Left lung (tissue), 4 donors: ENCODE measurements at regions not wholly inside any gene's neighbourhood (a gene's known extent, or its start where the extent isn't known, plus 50 kb on each side); places are given as distances from the start of the nearest gene placed in this dataset.

Source experiments
- ATAC-seq: fragments of 200-7000 bp; cut with Tn5 transposase; one replicate; pipeline ENCODE4 v1.9.1; 2020; ENCODE audit warnings: moderate library complexity
- DNase-seq, 4 donors: peaks; one replicate each; pipeline ENCODE4 v3.0.0-alpha.2; 2013 to 2020
- H3K27ac ChIP-seq, 2 donors: fragments of 200-600 bp; sonication (generic) in 1 of 2; one replicate each; pipeline versions ENCODE4 v1.5.0 to v1.8.0; 2020 to 2021
- H3K27me3 ChIP-seq, 2 donors: fragments of 200-600 bp; sonication (generic) in 1 of 2; one replicate each; pipeline versions ENCODE4 v1.5.0 to v1.8.0; 2020 to 2021
- H3K36me3 ChIP-seq, 2 donors: fragments of 200-600 bp; sonication (generic) in 1 of 2; one replicate each; pipeline versions ENCODE4 v1.5.0 to v1.8.0; 2020 to 2021
- H3K4me1 ChIP-seq, 2 donors: fragments of 200-600 bp; one replicate each; pipeline ENCODE4 v1.8.0; 2021
- H3K4me3 ChIP-seq, 2 donors: fragments of 200-600 bp; sonication (generic) in 1 of 2; one replicate each; pipeline versions ENCODE4 v1.5.0 to v1.8.0; 2020 to 2021; ENCODE audit warnings: mild to moderate bottlenecking in 1 of 2
- H3K9me3 ChIP-seq, 2 donors: fragments of 200-600 bp; sonication (generic) in 1 of 2; one replicate each; pipeline versions ENCODE4 v1.5.0 to v1.8.0; 2020 to 2021
- intact Hi-C, 2 donors: fragments of 100-400 bp; cut with DNase I; formaldehyde crosslinking; loops; one replicate each; pipeline versions ENCODE4 v1.11.2 to v1.14.2; 2022
- TF ChIP-seq, protein P1 (sequence below), 2 donors: fragments of 200-600 bp; sonication (generic) in 1 of 2; IDR thresholded peaks; one replicate each; pipeline versions ENCODE4 v1.5.0 to v1.8.0; 2021; ENCODE audit warnings: antibody characterized with exemption in 2 of 2
- donor health status: DM: no; HTN: yes; CAD: no.
- donor health status: DM: no; HTN: no; CAD: no.

DNA sequence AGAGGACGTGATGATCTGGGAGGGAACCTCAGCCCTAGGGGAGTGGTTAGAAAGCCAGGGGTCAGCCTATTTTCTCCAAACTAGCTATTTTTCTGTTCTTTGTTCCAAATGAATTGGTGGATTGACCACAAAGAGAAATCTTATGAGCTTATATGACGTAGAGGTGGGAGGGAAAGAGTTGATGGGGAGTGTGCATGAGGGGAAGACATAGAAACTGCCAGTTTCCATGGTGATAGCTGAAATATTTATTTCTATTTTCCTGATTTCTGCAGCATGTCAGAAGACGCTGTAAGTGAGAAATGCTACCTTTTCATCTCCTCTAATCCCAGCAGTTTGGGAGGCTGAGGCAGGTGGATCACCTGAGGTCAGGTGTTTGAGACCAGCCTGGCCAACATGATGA is 51.4 kb upstream of the CISTR start:
- DNase-seq (no peak), ATAC-seq (no peak)
- TF ChIP-seq, protein P1, sequence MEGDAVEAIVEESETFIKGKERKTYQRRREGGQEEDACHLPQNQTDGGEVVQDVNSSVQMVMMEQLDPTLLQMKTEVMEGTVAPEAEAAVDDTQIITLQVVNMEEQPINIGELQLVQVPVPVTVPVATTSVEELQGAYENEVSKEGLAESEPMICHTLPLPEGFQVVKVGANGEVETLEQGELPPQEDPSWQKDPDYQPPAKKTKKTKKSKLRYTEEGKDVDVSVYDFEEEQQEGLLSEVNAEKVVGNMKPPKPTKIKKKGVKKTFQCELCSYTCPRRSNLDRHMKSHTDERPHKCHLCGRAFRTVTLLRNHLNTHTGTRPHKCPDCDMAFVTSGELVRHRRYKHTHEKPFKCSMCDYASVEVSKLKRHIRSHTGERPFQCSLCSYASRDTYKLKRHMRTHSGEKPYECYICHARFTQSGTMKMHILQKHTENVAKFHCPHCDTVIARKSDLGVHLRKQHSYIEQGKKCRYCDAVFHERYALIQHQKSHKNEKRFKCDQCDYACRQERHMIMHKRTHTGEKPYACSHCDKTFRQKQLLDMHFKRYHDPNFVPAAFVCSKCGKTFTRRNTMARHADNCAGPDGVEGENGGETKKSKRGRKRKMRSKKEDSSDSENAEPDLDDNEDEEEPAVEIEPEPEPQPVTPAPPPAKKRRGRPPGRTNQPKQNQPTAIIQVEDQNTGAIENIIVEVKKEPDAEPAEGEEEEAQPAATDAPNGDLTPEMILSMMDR (IDR thresholded peaks at IDR 0.05), result no peak
- Histone ChIP-seq H3K4me3 (no peak overlapping the region), H3K36me3 (no peaks in the 10 kb centered on the region), H3K27ac (no peak overlapping the region), H3K9me3 (no peaks in the 10 kb centered on the region), H3K4me1 (no peaks in the 10 kb centered on the region), H3K27me3 (peaks cover 0 to 78% of the 10 kb centered on the region in 2 donors)
- intact Hi-C loops, result no loop called here

DNA sequence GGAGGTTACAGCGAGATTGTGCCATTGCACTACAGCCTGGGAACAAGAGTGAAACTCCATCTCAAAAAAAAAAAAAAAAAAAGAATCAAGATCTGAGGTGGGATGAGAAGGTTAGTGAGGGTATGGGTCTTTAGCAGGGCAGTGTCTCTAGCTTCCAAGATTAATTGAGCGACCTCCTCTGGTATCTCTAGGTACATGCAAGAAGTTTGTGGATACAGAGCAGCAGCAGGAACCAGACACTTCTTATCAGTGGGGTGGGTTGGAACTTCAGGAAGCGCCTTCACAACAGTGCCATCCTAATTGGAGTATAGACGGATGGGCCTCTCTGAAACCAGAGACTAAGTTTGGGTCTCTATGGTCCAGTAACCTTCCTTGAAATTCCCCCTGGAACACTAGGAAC is 51.9 kb upstream of the CISTR start:
- H3K4me1 ChIP-seq, result no peaks in the 10 kb centered on the region
- intact Hi-C loops, result no loop called here

DNA sequence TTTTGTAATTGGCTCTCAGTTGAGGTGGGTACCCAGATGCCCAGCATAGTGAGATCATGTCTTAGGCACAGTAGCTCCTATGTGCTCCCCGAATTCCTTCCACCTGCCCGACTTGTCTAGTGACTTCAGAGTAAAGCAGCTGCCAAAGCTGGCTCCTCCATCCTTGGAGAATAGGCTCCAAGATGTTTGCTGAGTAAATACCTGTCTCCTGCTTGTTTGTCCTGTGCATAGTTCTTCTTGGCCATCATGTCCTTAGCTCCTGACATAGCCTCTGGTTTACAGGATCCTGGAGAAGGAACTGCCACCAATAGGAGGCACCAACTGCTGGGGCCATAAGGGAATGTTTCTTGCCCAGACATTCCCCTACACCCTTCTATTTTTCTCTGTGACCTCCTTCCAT is 52.6 kb upstream of the CISTR start:
- intact Hi-C loops, result no loop called here
- no peaks in the 10 kb centered on the region for H3K9me3 ChIP-seq
- DNase-seq, result peak in 2 of 4 donors; percentile 9 to 42

More for the DNA sequence above, 51.9 kb upstream of the CISTR start:
- DNase-seq (no peak), ATAC-seq (no peak)
- no peak overlapping the region for H3K27ac ChIP-seq
- H3K27me3 ChIP-seq, result peaks cover 0 to 83% of the 10 kb centered on the region in 2 donors
- no peak overlapping the region for H3K4me3 ChIP-seq
- TF ChIP-seq, protein P1 (IDR thresholded peaks at IDR 0.05), result no peak
- no peaks in the 10 kb centered on the region for H3K9me3 ChIP-seq
- H3K36me3 ChIP-seq, result no peaks in the 10 kb centered on the region

DNA sequence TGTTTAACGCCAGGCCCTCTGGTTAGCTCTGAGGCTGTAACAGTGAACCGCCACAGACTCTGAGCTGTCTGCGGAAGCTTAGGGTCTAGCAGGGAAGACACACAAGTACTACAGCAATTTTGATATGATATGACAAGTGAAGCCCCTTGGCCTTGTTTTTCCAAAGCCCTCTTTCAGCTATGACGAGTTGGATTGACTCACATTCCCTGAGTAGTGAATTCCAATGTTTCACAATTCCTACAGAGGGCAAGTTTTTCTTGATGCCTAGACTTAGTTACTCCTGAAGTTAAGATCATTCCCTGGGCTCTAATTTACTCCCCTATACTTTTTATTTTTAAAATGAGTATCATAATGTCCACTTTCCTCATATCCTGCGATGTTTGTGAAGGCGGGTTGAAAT is 53.3 kb upstream of the CISTR start:
- no peak overlapping the region for H3K27ac ChIP-seq
- H3K36me3 ChIP-seq, result no peaks in the 10 kb centered on the region
- ATAC-seq, result no peak
- intact Hi-C loops, result no loop called here
- TF ChIP-seq, protein P1 (IDR thresholded peaks at IDR 0.05), result no peak
- H3K4me3 ChIP-seq, result no peak overlapping the region
- no peaks in the 10 kb centered on the region for H3K4me1 ChIP-seq
- no peaks in the 10 kb centered on the region for H3K9me3 ChIP-seq
- H3K27me3 ChIP-seq, result peaks cover 0 to 85% of the 10 kb centered on the region in 2 donors
- DNase-seq, result no peak

More for the DNA sequence above, 52.6 kb upstream of the CISTR start:
- Histone ChIP-seq H3K36me3 (no peaks in the 10 kb centered on the region), H3K4me1 (no peaks in the 10 kb centered on the region), H3K27me3 (peaks cover 0 to 85% of the 10 kb centered on the region in 2 donors), H3K4me3 (no peak overlapping the region), H3K27ac (no peak overlapping the region)
- TF ChIP-seq, protein P1 (IDR thresholded peaks at IDR 0.05), result no peak
- ATAC-seq, result peak; percentile 81

DNA sequence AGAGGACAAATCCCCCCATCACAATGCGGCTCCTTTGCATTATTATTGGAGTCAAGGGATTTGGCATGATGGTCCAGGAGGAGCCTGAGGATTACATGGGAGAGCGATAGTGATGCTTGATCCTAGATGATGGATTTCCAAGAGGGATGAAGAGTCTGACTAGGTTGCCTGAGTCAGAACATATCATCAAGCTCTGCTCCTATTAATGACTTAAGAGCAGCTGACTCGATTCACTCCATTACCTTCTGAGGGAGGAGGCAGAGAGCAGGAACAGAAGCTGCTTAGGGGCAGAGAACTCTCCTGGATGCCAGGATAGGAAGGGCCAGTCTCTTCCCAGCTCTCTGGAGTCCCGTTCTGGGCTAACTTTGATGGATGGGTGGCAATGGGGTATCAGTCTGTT is 54.0 kb upstream of the CISTR start:
- DNase-seq, result no peak
- H3K4me1 ChIP-seq, result no peaks in the 10 kb centered on the region
- H3K27me3 ChIP-seq, result peaks cover 0 to 81% of the 10 kb centered on the region in 2 donors
- H3K4me3 ChIP-seq, result no peak overlapping the region
- no peak for ATAC-seq
- intact Hi-C loops, result no loop called here
- H3K36me3 ChIP-seq, result no peaks in the 10 kb centered on the region
- TF ChIP-seq, protein P1 (IDR thresholded peaks at IDR 0.05), result no peak
- H3K27ac ChIP-seq, result no peak overlapping the region
- H3K9me3 ChIP-seq, result no peaks in the 10 kb centered on the region
